Thyroid gland (tissue), 4 donors: ENCODE measurements at regions not wholly inside any gene's neighbourhood (a gene's known extent, or its start where the extent isn't known, plus 50 kb on each side); places are given as distances from the start of the nearest gene placed in this dataset.

Experiments used
- CTCF ChIP-seq, 6 experiments: fragments of 200-600 bp in 3 of 6; fragments of 450-650 bp in 3 of 6; sonication (generic) in 3 of 6; IDR thresholded peaks; one replicate each; pipeline ENCODE4 v1.5.1; 2016 to 2019; ENCODE audit warnings: antibody characterized with exemption in 6 of 6, mild to moderate bottlenecking in 2 of 6, inconsistent platforms in 1 of 6, moderate library complexity in 1 of 6
- POLR2A ChIP-seq, 2 donors: fragments of 450-650 bp; IDR thresholded peaks; one replicate each; pipeline ENCODE4 v1.6.1; 2017; ENCODE audit warnings: antibody characterized with exemption in 2 of 2, mild to moderate bottlenecking in 2 of 2, moderate library complexity in 1 of 2

- no peak for TF ChIP-seq CTCF (IDR thresholded peaks at IDR 0.05)
- no peak for TF ChIP-seq POLR2A (IDR thresholded peaks at IDR 0.05)
These were observed 212.6 kb downstream of the MAFB start for GRCh38 chr20:40476461-40476860.
